ENCODE measurements at regions not wholly inside any gene's neighbourhood (a gene's known extent, or its start where the extent isn't known, plus 50 kb on each side); places are given as distances from the start of the nearest gene placed in this dataset.
A peak's percentile ranks its signal among the peaks of the same experiment; 100 is the strongest.

GRCh38 chr14:53509276-53510244, 356.4 kb upstream of the DDHD1 start:
- intact Hi-C loops (cut with DNase I) = no loop called here
- H3K4me3 ChIP-seq (ENCODE audit: low read length in 2 of 2) = no peak overlapping the region
- peak in 1 of 2 donors; percentile 61 for DNase-seq
- ATAC-seq (ENCODE audit: low FRiP score) = peak; percentile 79
- H3K27me3 ChIP-seq (ENCODE audit: control insufficient read depth in 1 of 2, insufficient read depth in 2 of 2, low read length in 1 of 2) = no peaks in the 10 kb centered on the region
- H3K36me3 ChIP-seq (ENCODE audit: control insufficient read depth in 1 of 2, insufficient read depth in 2 of 2, low read length in 1 of 2) = no peaks in the 10 kb centered on the region
- H3K4me1 ChIP-seq (ENCODE audit: control insufficient read depth in 1 of 2, insufficient read depth in 2 of 2, low read length in 2 of 2) = no peaks in the 10 kb centered on the region
- 49 to 57% methylated on average over 11 of the region's 11 CpGs for WGBS, 2 donors
- H3K9me3 ChIP-seq (ENCODE audit: control insufficient read depth, low read length) = no peaks in the 10 kb centered on the region
- H3K27ac ChIP-seq (ENCODE audit: low read depth in 1 of 2, low read length in 2 of 2) = no peak overlapping the region

- no peak for DNase-seq
- no peak for ATAC-seq (ENCODE audit: low FRiP score)
- peaks cover 2% of the 10 kb centered on the region for H3K9me3 ChIP-seq (ENCODE audit: control insufficient read depth, low read length)
- WGBS, 2 donors = 41 to 46% methylated on average over 3 of the region's 3 CpGs
- no peaks in the 10 kb centered on the region for H3K27me3 ChIP-seq (ENCODE audit: control insufficient read depth in 1 of 2, insufficient read depth in 2 of 2, low read length in 1 of 2)
- intact Hi-C loops (cut with DNase I) = no loop called here
- no peak overlapping the region for H3K27ac ChIP-seq (ENCODE audit: low read depth in 1 of 2, low read length in 2 of 2)
- no peaks in the 10 kb centered on the region for H3K36me3 ChIP-seq (ENCODE audit: control insufficient read depth in 1 of 2, insufficient read depth in 2 of 2, low read length in 1 of 2)
- no peaks in the 10 kb centered on the region for H3K4me1 ChIP-seq (ENCODE audit: control insufficient read depth in 1 of 2, insufficient read depth in 2 of 2, low read length in 2 of 2)
- no peak overlapping the region for H3K4me3 ChIP-seq (ENCODE audit: low read length in 2 of 2)
Observed at GRCh38 chr14:53501361-53502211, 348.5 kb upstream of the DDHD1 start.

DNA sequence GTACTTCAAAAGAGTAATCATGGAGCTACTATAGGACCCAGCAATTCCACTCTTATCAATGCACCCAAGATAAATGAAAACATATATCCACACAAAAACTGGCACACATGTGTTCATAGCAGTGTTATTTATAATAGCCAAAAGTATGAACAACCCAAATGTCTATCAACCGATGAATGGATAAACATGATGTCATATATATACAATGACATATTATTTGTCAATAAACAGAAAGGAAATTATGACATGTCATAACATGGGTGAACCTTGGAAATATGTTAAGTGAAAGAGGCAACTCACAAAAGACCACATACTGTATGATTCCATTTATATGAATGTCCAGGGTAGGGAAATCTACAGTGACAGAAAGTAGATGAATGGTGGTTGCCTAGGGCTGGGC, 347.1 kb upstream of the DDHD1 start:
- WGBS, 2 donors = 91 to 95% methylated on average over 1 of the region's 1 CpG
- ATAC-seq (ENCODE audit: low FRiP score) = no peak

GRCh38 chr14:53496668-53497067, 343.5 kb upstream of the DDHD1 start:
- no peaks in the 10 kb centered on the region for H3K27me3 ChIP-seq (ENCODE audit: control insufficient read depth in 1 of 2, insufficient read depth in 2 of 2, low read length in 1 of 2)
- WGBS, 2 donors = 76 to 79% methylated on average over 2 of the region's 2 CpGs
- no peak for ATAC-seq (ENCODE audit: low FRiP score)
- H3K4me1 ChIP-seq (ENCODE audit: control insufficient read depth in 1 of 2, insufficient read depth in 2 of 2, low read length in 2 of 2) = no peaks in the 10 kb centered on the region
- DNase-seq = no peak
- intact Hi-C loops (cut with DNase I) = no loop called here
- H3K27ac ChIP-seq (ENCODE audit: low read depth in 1 of 2, low read length in 2 of 2) = no peak overlapping the region
- no peaks in the 10 kb centered on the region for H3K36me3 ChIP-seq (ENCODE audit: control insufficient read depth in 1 of 2, insufficient read depth in 2 of 2, low read length in 1 of 2)
- H3K4me3 ChIP-seq (ENCODE audit: low read length in 2 of 2) = no peak overlapping the region
- no peaks in the 10 kb centered on the region for H3K9me3 ChIP-seq (ENCODE audit: control insufficient read depth, low read length)

More for the DNA sequence above, 347.1 kb upstream of the DDHD1 start:
- Histone ChIP-seq H3K9me3 (ENCODE audit: control insufficient read depth, low read length) (peaks cover 2% of the 10 kb centered on the region), H3K4me3 (ENCODE audit: low read length in 2 of 2) (no peak overlapping the region), H3K27ac (ENCODE audit: low read depth in 1 of 2, low read length in 2 of 2) (no peak overlapping the region), H3K4me1 (ENCODE audit: control insufficient read depth in 1 of 2, insufficient read depth in 2 of 2, low read length in 2 of 2) (no peaks in the 10 kb centered on the region), H3K27me3 (ENCODE audit: control insufficient read depth in 1 of 2, insufficient read depth in 2 of 2, low read length in 1 of 2) (no peaks in the 10 kb centered on the region), H3K36me3 (ENCODE audit: control insufficient read depth in 1 of 2, insufficient read depth in 2 of 2, low read length in 1 of 2) (no peaks in the 10 kb centered on the region)
- DNase-seq = no peak
- intact Hi-C loops (cut with DNase I) = no loop called here

DNA sequence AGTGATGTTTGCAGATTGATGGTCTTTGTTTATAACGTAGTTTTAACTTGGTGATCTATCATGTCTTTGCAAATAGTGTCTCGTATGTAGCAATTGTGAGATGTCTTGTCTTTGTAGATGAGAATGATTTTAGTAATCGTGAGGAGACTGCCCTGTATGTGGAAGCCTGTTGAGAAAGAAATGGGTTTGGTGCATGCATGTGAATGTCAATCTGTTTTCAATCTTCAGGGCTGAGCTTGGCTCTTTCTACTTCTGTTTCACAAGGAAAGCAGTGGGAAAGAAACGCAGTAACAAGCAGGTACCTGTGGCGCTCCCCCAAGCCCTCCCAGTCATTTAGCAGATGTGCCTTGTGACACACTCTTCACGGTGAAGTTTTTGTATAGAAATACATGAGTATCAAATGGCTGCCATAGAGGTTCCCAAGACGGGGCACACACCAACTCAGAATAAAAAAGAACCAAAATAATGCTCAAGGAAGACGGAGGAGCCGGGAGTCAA, 342.8 kb upstream of the DDHD1 start:
- no peak overlapping the region for H3K27ac ChIP-seq (ENCODE audit: low read depth in 1 of 2, low read length in 2 of 2)
- no peak for DNase-seq
- no peak overlapping the region for H3K4me3 ChIP-seq (ENCODE audit: low read length in 2 of 2)
- 93 to 94% methylated on average over 9 of the region's 9 CpGs for WGBS, 2 donors
- H3K9me3 ChIP-seq (ENCODE audit: control insufficient read depth, low read length) = no peaks in the 10 kb centered on the region
- H3K27me3 ChIP-seq (ENCODE audit: control insufficient read depth in 1 of 2, insufficient read depth in 2 of 2, low read length in 1 of 2) = no peaks in the 10 kb centered on the region
- no peaks in the 10 kb centered on the region for H3K4me1 ChIP-seq (ENCODE audit: control insufficient read depth in 1 of 2, insufficient read depth in 2 of 2, low read length in 2 of 2)
- ATAC-seq (ENCODE audit: low FRiP score) = no peak
- intact Hi-C loops (cut with DNase I) = no loop called here
- H3K36me3 ChIP-seq (ENCODE audit: control insufficient read depth in 1 of 2, insufficient read depth in 2 of 2, low read length in 1 of 2) = no peaks in the 10 kb centered on the region

GRCh38 chr14:53494587-53494986, 341.5 kb upstream of the DDHD1 start:
- Histone ChIP-seq H3K27ac (ENCODE audit: low read depth in 1 of 2, low read length in 2 of 2) (no peak overlapping the region), H3K4me3 (ENCODE audit: low read length in 2 of 2) (no peak overlapping the region), H3K4me1 (ENCODE audit: control insufficient read depth in 1 of 2, insufficient read depth in 2 of 2, low read length in 2 of 2) (no peaks in the 10 kb centered on the region), H3K9me3 (ENCODE audit: control insufficient read depth, low read length) (no peaks in the 10 kb centered on the region), H3K27me3 (ENCODE audit: control insufficient read depth in 1 of 2, insufficient read depth in 2 of 2, low read length in 1 of 2) (no peaks in the 10 kb centered on the region), H3K36me3 (ENCODE audit: control insufficient read depth in 1 of 2, insufficient read depth in 2 of 2, low read length in 1 of 2) (no peaks in the 10 kb centered on the region)
- 80 to 81% methylated on average over 1 of the region's 1 CpG for WGBS, 2 donors
- DNase-seq = no peak
- peak; percentile 59 for ATAC-seq (ENCODE audit: low FRiP score)
- intact Hi-C loops (cut with DNase I) = no loop called here

DNA sequence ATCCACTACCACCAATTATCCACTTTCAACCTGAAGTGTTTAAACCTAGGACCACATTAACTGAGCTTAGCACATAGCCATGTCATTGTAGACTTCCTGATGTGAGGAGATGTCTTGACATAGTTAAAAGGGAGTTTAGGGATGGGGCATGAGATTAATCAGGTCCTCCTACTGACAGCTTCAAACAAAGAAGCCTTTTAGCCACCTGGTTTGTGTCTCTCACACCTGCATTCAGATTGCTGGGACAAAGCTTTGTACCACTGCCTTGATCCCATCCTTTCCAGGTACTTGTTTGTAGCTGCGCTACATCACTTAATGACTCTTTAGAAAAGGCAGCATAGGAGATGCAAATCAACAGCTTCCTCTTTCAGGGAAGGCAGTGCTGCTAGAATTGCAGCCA, 340.7 kb upstream of the DDHD1 start:
- Histone ChIP-seq H3K27ac (ENCODE audit: low read depth in 1 of 2, low read length in 2 of 2) (no peak overlapping the region), H3K4me3 (ENCODE audit: low read length in 2 of 2) (no peak overlapping the region), H3K36me3 (ENCODE audit: control insufficient read depth in 1 of 2, insufficient read depth in 2 of 2, low read length in 1 of 2) (no peaks in the 10 kb centered on the region), H3K27me3 (ENCODE audit: control insufficient read depth in 1 of 2, insufficient read depth in 2 of 2, low read length in 1 of 2) (no peaks in the 10 kb centered on the region), H3K4me1 (ENCODE audit: control insufficient read depth in 1 of 2, insufficient read depth in 2 of 2, low read length in 2 of 2) (no peaks in the 10 kb centered on the region), H3K9me3 (ENCODE audit: control insufficient read depth, low read length) (peaks cover 1% of the 10 kb centered on the region)
- intact Hi-C loops (cut with DNase I) = no loop called here
- WGBS, 2 donors = 94 to 97% methylated on average over 1 of the region's 1 CpG
- DNase-seq (no peak), ATAC-seq (ENCODE audit: low FRiP score) (no peak)

DNA sequence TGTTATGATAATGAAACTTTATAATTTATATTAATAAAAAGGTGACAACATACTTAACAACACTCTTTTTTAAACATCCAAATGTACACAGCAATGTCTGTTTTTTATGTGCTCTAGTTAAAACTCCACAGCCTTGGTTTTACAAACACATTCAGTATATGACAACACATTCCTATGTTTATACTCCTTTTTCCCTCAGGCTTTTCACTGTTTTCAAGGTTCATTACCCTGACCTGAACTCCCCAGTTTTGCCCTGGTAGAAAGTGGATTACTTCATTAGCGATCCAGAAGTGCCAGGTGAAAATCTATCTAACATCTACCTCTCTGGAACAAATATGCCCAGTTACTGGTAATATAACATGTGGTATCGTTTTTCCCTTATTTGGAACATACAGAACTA, 340.2 kb upstream of the DDHD1 start:
- Histone ChIP-seq H3K27me3 (ENCODE audit: control insufficient read depth in 1 of 2, insufficient read depth in 2 of 2, low read length in 1 of 2) (no peaks in the 10 kb centered on the region), H3K27ac (ENCODE audit: low read depth in 1 of 2, low read length in 2 of 2) (no peak overlapping the region), H3K36me3 (ENCODE audit: control insufficient read depth in 1 of 2, insufficient read depth in 2 of 2, low read length in 1 of 2) (no peaks in the 10 kb centered on the region), H3K9me3 (ENCODE audit: control insufficient read depth, low read length) (peaks cover 1% of the 10 kb centered on the region), H3K4me1 (ENCODE audit: control insufficient read depth in 1 of 2, insufficient read depth in 2 of 2, low read length in 2 of 2) (no peaks in the 10 kb centered on the region), H3K4me3 (ENCODE audit: low read length in 2 of 2) (no peak overlapping the region)
- ATAC-seq (ENCODE audit: low FRiP score) (no peak), DNase-seq (no peak)
- WGBS, 2 donors = 68 to 77% methylated on average over 2 of the region's 2 CpGs
- intact Hi-C loops (cut with DNase I) = no loop called here

All from aorta (tissue), 5 donors.